ENCODE measurements at regions not wholly inside any gene's neighbourhood (a gene's known extent, or its start where the extent isn't known, plus 50 kb on each side); places are given as distances from the start of the nearest gene placed in this dataset.
"Not testable (repeated sequence)": the region's sequence is repeated elsewhere in the genome, so short reads cannot be mapped to it uniquely, and the experiment has no call there.

- no peaks in the 10 kb centered on the region for H3K4me1 ChIP-seq
- no peaks in the 10 kb centered on the region for H3K9me3 ChIP-seq
- H3K27me3 ChIP-seq, result no peaks in the 10 kb centered on the region
- no peak overlapping the region for H3K27ac ChIP-seq
- intact Hi-C loops (cut with DNase I), result no loop called here
- ATAC-seq (no peak), DNase-seq (no peak)
- no peaks in the 10 kb centered on the region for H3K36me3 ChIP-seq
- TF ChIP-seq, protein P1, sequence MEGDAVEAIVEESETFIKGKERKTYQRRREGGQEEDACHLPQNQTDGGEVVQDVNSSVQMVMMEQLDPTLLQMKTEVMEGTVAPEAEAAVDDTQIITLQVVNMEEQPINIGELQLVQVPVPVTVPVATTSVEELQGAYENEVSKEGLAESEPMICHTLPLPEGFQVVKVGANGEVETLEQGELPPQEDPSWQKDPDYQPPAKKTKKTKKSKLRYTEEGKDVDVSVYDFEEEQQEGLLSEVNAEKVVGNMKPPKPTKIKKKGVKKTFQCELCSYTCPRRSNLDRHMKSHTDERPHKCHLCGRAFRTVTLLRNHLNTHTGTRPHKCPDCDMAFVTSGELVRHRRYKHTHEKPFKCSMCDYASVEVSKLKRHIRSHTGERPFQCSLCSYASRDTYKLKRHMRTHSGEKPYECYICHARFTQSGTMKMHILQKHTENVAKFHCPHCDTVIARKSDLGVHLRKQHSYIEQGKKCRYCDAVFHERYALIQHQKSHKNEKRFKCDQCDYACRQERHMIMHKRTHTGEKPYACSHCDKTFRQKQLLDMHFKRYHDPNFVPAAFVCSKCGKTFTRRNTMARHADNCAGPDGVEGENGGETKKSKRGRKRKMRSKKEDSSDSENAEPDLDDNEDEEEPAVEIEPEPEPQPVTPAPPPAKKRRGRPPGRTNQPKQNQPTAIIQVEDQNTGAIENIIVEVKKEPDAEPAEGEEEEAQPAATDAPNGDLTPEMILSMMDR (IDR thresholded peaks at IDR 0.05), result no peak
- no peak overlapping the region for H3K4me3 ChIP-seq
These were observed 1006.2 kb upstream of the PRR20A start for GRCh38 chr13:56134524-56134923.

DNA sequence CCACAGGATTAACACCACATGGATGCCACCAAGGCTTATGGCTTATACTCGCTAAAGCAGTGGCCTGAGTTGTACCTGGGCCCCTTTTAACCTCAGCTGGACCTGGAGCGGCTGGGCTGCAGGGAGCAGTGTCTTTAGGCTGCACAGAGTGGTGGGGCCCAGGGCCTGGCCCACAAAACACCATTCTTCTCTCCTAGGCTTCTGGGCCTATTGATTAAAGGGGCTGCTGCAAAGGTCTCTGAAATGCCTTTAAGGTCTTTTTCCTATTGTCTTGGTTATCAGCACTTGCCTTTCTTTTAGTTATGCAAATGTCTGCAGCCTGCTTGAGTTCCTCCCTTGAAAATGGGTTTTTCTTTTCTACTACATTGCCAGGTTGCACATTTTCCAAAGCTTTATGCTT, 973.9 kb upstream of the PRR20A start:
- TF ChIP-seq, protein P1 (IDR thresholded peaks at IDR 0.05), result no peak
- intact Hi-C loops (cut with DNase I), result no loop called here
- H3K4me1 ChIP-seq, result no peaks in the 10 kb centered on the region
- no peak overlapping the region for H3K27ac ChIP-seq
- H3K4me3 ChIP-seq, result no peak overlapping the region
- no peaks in the 10 kb centered on the region for H3K36me3 ChIP-seq
- H3K9me3 ChIP-seq, result no peaks in the 10 kb centered on the region
- DNase-seq (no peak), ATAC-seq (peak; percentile 17)
- H3K27me3 ChIP-seq, result no peaks in the 10 kb centered on the region

DNA sequence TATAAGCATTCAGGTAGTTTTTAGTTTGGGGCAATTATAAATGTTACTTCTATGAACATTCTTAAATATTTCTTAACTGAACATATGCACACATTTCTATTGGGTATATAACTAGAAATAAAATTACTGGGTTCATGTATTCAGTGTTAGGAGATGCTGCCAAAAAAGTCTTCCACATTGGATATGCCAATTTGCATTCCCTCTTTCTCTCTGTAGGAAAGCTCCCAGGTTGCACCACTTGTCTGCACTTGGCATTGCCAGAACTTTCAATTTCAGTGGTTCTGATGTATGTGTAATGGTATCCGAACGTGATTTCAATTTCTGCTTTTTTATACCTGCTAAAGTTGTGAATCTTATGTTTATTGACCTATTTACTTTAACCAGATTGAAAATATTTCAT, 972.1 kb upstream of the PRR20A start:
- H3K36me3 ChIP-seq, result no peaks in the 10 kb centered on the region
- ATAC-seq (no peak), DNase-seq (no peak)
- no peaks in the 10 kb centered on the region for H3K9me3 ChIP-seq
- no peaks in the 10 kb centered on the region for H3K4me1 ChIP-seq
- TF ChIP-seq, protein P1 (IDR thresholded peaks at IDR 0.05), result no peak
- no peak overlapping the region for H3K4me3 ChIP-seq
- intact Hi-C loops (cut with DNase I), result no loop called here
- H3K27ac ChIP-seq, result no peak overlapping the region
- no peaks in the 10 kb centered on the region for H3K27me3 ChIP-seq

- Histone ChIP-seq H3K27ac (no peak overlapping the region), H3K36me3 (no peaks in the 10 kb centered on the region), H3K4me3 (no peak overlapping the region), H3K9me3 (no peaks in the 10 kb centered on the region), H3K4me1 (no peaks in the 10 kb centered on the region), H3K27me3 (no peaks in the 10 kb centered on the region)
- ATAC-seq (no peak), DNase-seq (no peak)
- intact Hi-C loops (cut with DNase I), result no loop called here
- TF ChIP-seq, protein P1 (IDR thresholded peaks at IDR 0.05), result no peak
These were observed 967.4 kb upstream of the PRR20A start for GRCh38 chr13:56173346-56173745.

GRCh38 chr13:56182598-56182997, 958.1 kb upstream of the PRR20A start:
- no peak for ATAC-seq
- TF ChIP-seq, protein P1 (IDR thresholded peaks at IDR 0.05), result no peak
- H3K27me3 ChIP-seq, result no peaks in the 10 kb centered on the region
- H3K27ac ChIP-seq, result no peak overlapping the region
- H3K4me3 ChIP-seq, result no peak overlapping the region
- H3K4me1 ChIP-seq, result no peaks in the 10 kb centered on the region
- intact Hi-C loops (cut with DNase I), result no loop called here
- no peaks in the 10 kb centered on the region for H3K9me3 ChIP-seq
- no peaks in the 10 kb centered on the region for H3K36me3 ChIP-seq
- DNase-seq, result no peak

DNA sequence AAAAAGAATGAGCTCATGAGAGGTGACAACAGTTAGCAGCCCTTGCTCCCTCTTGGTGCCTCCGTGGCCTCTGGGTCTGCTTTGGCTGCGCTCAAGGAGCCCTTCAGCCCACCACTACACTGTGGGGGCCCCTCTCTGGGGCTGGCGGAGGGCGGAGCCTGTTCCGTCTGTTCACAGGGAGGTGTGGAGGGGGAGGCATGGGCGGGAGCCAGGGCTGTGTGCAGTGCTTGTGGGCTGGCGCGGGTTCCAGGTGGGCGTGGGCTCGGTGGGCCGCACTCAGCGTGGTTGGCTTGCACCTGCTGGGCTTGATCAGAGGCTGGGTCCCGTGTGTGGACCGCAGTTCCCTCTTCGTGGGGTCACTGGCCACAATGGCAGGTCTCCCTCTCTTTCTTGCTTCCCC, 953.4 kb upstream of the PRR20A start:
- no peak overlapping the region for H3K4me3 ChIP-seq
- TF ChIP-seq, protein P1 (IDR thresholded peaks at IDR 0.05), result no peak
- intact Hi-C loops (cut with DNase I), result no loop called here
- no peaks in the 10 kb centered on the region for H3K4me1 ChIP-seq
- H3K36me3 ChIP-seq, result no peaks in the 10 kb centered on the region
- DNase-seq (peak; percentile 58), ATAC-seq (peak; percentile 33)
- peaks cover 6% of the 10 kb centered on the region for H3K9me3 ChIP-seq
- H3K27ac ChIP-seq, result no peak overlapping the region
- no peaks in the 10 kb centered on the region for H3K27me3 ChIP-seq

DNA sequence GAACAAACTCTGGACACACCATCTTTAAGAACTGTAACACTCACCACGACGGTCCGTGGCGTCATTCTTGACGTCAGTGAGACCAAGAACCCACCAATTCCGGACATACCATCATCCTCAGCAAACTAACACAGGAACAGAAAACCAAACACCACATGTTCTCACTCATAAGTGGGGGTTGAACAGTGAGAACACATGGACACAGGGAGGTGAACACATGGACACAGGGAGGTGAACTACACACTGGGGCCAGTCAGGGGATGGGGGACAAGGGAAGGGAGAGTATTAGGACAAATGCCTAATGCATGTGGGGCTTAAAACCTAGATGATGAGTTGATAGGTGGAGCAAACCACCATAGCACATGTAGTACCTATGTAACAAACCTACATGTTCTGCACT, 952.1 kb upstream of the PRR20A start:
- H3K4me3 ChIP-seq; DNase-seq; H3K27me3 ChIP-seq; H3K36me3 ChIP-seq; H3K4me1 ChIP-seq; ATAC-seq; H3K27ac ChIP-seq; H3K9me3 ChIP-seq; intact Hi-C loops (cut with DNase I): not testable (repeated sequence)

Measured in upper lobe of right lung (tissue), 1 donor.